Cardiac muscle cell (in vitro differentiated cells and primary cell): ENCODE measurements at regions not wholly inside any gene's neighbourhood (a gene's known extent, or its start where the extent isn't known, plus 50 kb on each side); places are given as distances from the start of the nearest gene placed in this dataset.

Experiments
- DNase-seq, 2 donors: peaks; one replicate each; pipeline versions ENCODE4 v3.0.0 to v3.0.0-alpha.2; 2010 to 2017; ENCODE audit warnings: low read depth in 1 of 2, low spot score in 1 of 2
- H3K27ac ChIP-seq: fragments of 200-600 bp; sonication (generic); 2 replicates; pipeline ENCODE4 v1.5.1; 2016
- H3K27me3 ChIP-seq: fragments of 200-600 bp; sonication (generic); 2 replicates; pipeline ENCODE4 v1.6.0; 2016; ENCODE audit warnings: control low read depth
- H3K36me3 ChIP-seq: fragments of 200-600 bp; sonication (generic); 2 replicates; pipeline ENCODE4 v1.5.1; 2016; ENCODE audit warnings: control low read depth
- H3K4me1 ChIP-seq: fragments of 200-600 bp; sonication (generic); 2 replicates; pipeline ENCODE4 v1.8.1; 2017; ENCODE audit warnings: low read depth, mild to moderate bottlenecking, mixed run types
- H3K4me3 ChIP-seq: fragments of 200-600 bp; sonication (generic); 2 replicates; pipeline ENCODE4 v1.5.1; 2016; ENCODE audit warnings: mild to moderate bottlenecking
- H3K9me3 ChIP-seq: fragments of 200-600 bp; sonication (generic); 2 replicates; pipeline ENCODE4 v1.5.1; 2017; ENCODE audit warnings: low read depth, mild to moderate bottlenecking, control low read depth
- TF ChIP-seq, protein P1 (sequence below): IDR thresholded peaks from 2 replicates; pipeline ENCODE4 v1.5.1; 2012; ENCODE audit warnings: low read depth, mild to moderate bottlenecking, low read length

DNA sequence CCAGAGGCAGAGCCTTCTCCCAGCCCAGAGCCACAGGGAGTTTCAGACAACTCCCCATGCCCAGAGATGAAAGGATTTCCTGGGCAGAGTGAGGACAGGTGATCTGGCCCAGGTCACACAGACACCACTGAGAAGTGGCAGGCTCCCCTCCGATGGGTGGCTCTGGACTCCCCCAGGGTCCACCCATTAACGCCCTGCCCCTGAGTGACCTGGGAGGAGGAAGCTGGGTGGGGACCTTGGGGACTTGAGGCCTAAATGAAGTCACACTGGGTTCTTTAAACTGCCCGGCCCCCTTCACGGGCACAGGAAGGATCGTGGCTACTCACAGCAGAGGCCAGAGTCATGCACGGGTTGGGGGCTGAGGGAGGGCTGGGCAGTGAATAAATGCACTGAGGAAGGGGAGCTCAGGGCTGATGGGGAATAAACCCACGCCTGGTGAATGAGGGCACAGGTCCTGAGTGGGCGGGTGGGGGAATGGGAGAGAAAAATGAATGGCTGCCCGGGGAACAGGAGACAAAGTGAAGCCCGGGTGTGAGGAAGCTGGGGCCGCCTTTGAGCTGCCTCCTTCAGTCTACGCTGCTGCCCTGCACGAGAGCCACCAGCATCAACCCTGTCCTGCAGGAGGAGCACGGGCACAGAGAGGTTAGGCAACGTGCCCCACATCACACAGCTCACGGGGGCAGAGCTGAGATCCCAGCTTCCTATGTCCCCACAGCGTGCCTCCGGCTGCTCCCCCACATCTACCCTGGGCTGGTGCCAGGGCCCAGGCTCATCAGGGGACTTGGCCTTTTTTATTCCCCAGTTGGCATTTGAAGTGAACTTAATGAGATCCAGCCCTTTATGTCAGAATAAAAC lies 404.3 kb downstream of the MATN1 start:
- TF ChIP-seq, protein P1, sequence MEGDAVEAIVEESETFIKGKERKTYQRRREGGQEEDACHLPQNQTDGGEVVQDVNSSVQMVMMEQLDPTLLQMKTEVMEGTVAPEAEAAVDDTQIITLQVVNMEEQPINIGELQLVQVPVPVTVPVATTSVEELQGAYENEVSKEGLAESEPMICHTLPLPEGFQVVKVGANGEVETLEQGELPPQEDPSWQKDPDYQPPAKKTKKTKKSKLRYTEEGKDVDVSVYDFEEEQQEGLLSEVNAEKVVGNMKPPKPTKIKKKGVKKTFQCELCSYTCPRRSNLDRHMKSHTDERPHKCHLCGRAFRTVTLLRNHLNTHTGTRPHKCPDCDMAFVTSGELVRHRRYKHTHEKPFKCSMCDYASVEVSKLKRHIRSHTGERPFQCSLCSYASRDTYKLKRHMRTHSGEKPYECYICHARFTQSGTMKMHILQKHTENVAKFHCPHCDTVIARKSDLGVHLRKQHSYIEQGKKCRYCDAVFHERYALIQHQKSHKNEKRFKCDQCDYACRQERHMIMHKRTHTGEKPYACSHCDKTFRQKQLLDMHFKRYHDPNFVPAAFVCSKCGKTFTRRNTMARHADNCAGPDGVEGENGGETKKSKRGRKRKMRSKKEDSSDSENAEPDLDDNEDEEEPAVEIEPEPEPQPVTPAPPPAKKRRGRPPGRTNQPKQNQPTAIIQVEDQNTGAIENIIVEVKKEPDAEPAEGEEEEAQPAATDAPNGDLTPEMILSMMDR, result no peak

GRCh38 chr1:30318413-30318812 lies 405.0 kb downstream of the MATN1 start:
- Histone ChIP-seq H3K36me3 (no peaks in the 10 kb centered on the region), H3K27ac (no peak overlapping the region), H3K9me3 (no peaks in the 10 kb centered on the region), H3K4me3 (no peak overlapping the region), H3K27me3 (no peaks in the 10 kb centered on the region), H3K4me1 (no peaks in the 10 kb centered on the region)
- DNase-seq, result no peak
- TF ChIP-seq, protein P1, result no peak

More for the DNA sequence above, 404.3 kb downstream of the MATN1 start:
- Histone ChIP-seq H3K27ac (no peak overlapping the region), H3K27me3 (no peaks in the 10 kb centered on the region), H3K9me3 (no peaks in the 10 kb centered on the region), H3K36me3 (no peaks in the 10 kb centered on the region), H3K4me3 (no peak overlapping the region), H3K4me1 (no peaks in the 10 kb centered on the region)
- no peak for DNase-seq

- TF ChIP-seq, protein P1, result no peak
- Histone ChIP-seq H3K4me3 (no peak overlapping the region), H3K4me1 (no peaks in the 10 kb centered on the region), H3K36me3 (no peaks in the 10 kb centered on the region), H3K27ac (no peak overlapping the region), H3K9me3 (no peaks in the 10 kb centered on the region), H3K27me3 (no peaks in the 10 kb centered on the region)
- no peak for DNase-seq
Measured at GRCh38 chr1:30317921-30318320, 405.5 kb downstream of the MATN1 start.

DNA sequence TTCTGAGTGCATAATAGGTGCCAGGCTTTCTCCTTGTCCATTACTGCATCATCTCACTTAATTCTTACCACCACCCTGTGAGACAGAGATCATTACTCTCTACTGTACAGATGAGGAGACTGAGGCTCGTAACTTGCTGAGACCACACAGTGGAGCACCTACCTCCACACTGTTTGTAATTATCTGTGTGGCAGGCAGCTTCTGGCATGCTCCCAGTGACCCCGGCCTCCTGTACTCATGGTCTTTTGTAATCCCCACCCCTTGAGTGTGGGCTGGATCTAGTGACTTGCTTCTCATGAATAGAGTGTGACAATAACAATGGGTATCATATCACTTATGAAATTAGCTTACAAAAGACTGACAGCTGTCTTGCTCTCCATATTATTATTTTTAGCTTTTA lies 407.3 kb downstream of the MATN1 start:
- no peak for DNase-seq
- no peaks in the 10 kb centered on the region for H3K9me3 ChIP-seq
- no peak overlapping the region for H3K27ac ChIP-seq
- H3K4me1 ChIP-seq, result no peaks in the 10 kb centered on the region
- TF ChIP-seq, protein P1, result no peak
- no peaks in the 10 kb centered on the region for H3K36me3 ChIP-seq
- no peak overlapping the region for H3K4me3 ChIP-seq
- H3K27me3 ChIP-seq, result no peaks in the 10 kb centered on the region

DNA sequence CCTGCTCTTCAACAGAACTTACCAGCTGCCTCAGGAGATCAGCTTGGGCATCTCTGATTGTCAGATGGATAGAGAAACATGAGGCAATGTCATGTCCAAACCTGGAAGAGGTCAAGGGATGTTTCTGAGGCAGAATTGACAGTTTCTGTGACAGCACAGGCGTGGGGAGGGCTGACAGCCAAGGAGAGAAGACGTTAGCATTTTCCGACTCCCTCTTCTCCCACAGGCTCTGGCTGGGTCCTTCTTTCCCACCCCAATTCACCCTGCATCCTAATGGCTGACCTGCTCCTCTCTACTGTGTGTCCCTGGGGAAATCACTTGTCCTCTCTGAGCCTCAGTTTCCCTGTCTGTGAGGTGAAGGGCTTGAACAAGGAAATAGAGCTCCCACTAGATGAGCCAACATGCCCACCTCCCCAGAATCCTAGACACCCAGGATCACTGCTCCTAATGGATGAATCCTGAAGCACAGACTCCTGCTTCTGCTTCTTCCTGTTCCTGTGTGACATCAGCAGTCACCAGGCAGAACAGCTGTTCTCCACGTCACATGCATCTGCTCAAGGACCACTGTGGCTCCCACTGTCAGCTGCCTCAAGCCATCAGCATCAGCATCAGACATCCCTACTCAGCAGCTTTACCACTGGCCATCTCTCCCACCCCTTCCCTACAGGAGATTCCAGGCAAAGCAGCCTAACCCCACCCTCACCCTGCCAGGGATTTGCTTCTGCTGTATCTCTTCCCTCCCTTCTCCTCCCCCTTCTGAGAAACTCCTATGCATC lies 408.0 kb downstream of the MATN1 start:
- peak in 1 of 2 donors; percentile 8 for DNase-seq
- H3K36me3 ChIP-seq, result no peaks in the 10 kb centered on the region
- H3K4me3 ChIP-seq, result no peak overlapping the region
- no peaks in the 10 kb centered on the region for H3K4me1 ChIP-seq
- TF ChIP-seq, protein P1, result no peak
- no peaks in the 10 kb centered on the region for H3K27me3 ChIP-seq
- no peaks in the 10 kb centered on the region for H3K9me3 ChIP-seq
- H3K27ac ChIP-seq, result no peak overlapping the region
